ENCODE measurements at regions not wholly inside any gene's neighbourhood (a gene's known extent, or its start where the extent isn't known, plus 50 kb on each side); places are given as distances from the start of the nearest gene placed in this dataset.

GRCh38 chr1:29460694-29461093 is 224.4 kb downstream of the PTPRU start:
- intact Hi-C loops (cut with micrococcal nuclease): no loop called here
- H3K27me3 Mint-ChIP-seq: peaks cover 4% of the 10 kb centered on the region
- H3K9me3 Mint-ChIP-seq: peaks cover 14% of the 10 kb centered on the region
- no peak overlapping the region for H3K27ac Mint-ChIP-seq
- H3K36me3 Mint-ChIP-seq (ENCODE audit: low read depth): no peaks in the 10 kb centered on the region
- H3K4me3 Mint-ChIP-seq: no peak overlapping the region
- H3K4me1 Mint-ChIP-seq (ENCODE audit: low read depth): no peaks in the 10 kb centered on the region

DNA sequence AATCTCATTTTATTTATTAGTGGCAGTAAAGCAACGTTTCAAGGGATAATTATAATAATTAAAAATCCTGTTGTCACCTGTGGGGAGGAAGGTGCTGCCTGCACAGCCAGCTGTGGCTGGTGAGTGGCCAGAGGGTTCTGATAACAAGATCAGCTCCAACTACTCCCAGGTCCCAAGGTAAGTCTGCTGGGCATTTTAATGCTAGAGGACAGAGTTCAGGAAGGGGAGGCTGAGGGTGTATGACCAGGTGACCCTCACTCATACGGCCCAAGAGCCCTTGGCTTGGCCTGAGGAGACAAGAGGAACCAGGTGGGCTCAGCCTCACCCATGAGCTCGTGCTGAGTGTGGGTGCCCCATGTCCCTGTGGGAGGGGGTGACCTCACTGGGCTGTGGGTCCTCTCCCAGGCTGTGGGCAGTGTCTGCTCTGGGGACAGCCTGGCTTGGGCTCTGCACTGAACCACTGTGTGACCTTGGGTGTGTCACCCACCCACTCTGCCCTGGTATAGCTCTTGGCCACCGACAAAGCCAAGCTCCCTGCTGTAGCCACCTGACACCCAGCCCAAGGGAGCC is 223.8 kb downstream of the PTPRU start:
- peaks cover 10% of the 10 kb centered on the region for H3K9me3 Mint-ChIP-seq
- H3K4me3 Mint-ChIP-seq: no peak overlapping the region
- H3K27ac Mint-ChIP-seq: no peak overlapping the region
- H3K27me3 Mint-ChIP-seq: peaks cover 4% of the 10 kb centered on the region
- H3K4me1 Mint-ChIP-seq (ENCODE audit: low read depth): no peaks in the 10 kb centered on the region
- no peaks in the 10 kb centered on the region for H3K36me3 Mint-ChIP-seq (ENCODE audit: low read depth)
- intact Hi-C loops (cut with micrococcal nuclease): no loop called here

DNA sequence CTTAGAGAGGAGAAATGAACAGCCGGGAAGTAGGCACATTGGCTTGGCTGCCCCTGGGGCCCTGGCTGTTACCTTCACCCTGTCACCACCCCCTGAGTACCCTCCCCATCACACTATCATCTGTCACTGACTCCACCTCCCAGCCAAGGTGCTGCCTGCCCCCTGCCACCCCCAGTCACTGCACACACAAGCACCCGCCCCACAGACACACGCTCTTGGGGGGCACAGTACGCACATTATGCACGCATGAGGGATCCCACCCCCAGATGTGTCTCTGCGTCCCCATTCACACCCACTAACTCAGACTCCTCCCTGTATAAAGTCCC is 223.3 kb downstream of the PTPRU start:
- H3K27me3 Mint-ChIP-seq: peaks cover 4% of the 10 kb centered on the region
- no peaks in the 10 kb centered on the region for H3K4me1 Mint-ChIP-seq (ENCODE audit: low read depth)
- H3K27ac Mint-ChIP-seq: no peak overlapping the region
- H3K36me3 Mint-ChIP-seq (ENCODE audit: low read depth): no peaks in the 10 kb centered on the region
- H3K9me3 Mint-ChIP-seq: peaks cover 5% of the 10 kb centered on the region
- intact Hi-C loops (cut with micrococcal nuclease): no loop called here
- no peak overlapping the region for H3K4me3 Mint-ChIP-seq

DNA sequence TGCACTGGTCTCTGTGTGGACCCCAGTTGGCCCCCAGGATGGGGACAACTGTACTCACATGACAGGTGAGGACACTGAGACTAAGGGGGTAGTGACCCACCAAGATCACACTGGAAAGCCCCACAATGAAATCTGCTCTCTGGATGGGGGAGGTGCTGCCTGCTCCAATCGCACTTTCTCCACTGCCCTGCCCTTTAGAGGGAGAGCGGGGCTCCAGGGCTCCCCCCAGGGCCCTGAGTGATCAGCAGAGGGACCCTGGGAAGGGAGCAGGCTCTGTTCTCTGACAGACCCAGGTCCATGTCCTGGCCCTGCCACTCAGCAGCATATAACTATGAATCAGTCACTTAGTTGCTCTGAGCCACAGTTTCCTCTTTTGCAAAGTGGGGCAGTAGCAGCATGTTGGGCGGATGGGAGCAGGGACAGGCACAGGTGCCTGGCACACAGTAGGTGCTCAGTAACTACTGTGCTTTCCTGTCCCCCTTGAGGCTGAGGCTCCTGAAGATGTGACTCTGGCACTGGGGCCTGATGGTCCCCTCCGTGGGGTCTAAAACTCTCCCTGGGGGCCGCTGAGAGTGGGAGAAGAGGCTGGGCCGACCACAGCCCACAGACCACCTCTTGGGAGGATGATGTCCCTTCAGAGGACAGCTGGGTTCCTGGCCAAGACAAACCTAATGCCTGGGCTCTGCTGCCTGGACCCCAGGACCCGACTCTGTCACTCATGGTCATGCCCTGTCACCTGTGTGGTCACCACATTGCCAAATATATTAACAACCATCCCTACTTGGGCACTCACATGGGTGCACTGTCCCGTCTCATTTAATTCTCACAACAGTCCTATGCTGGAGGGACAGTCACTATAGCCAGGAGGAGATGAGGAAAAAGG is 222.7 kb downstream of the PTPRU start:
- intact Hi-C loops (cut with micrococcal nuclease): no loop called here
- H3K4me3 Mint-ChIP-seq: no peak overlapping the region
- no peaks in the 10 kb centered on the region for H3K36me3 Mint-ChIP-seq (ENCODE audit: low read depth)
- H3K4me1 Mint-ChIP-seq (ENCODE audit: low read depth): no peaks in the 10 kb centered on the region
- peaks cover 5% of the 10 kb centered on the region for H3K9me3 Mint-ChIP-seq
- H3K27ac Mint-ChIP-seq: no peak overlapping the region
- peaks cover 4% of the 10 kb centered on the region for H3K27me3 Mint-ChIP-seq

GRCh38 chr1:29457496-29458368 is 221.4 kb downstream of the PTPRU start:
- no peaks in the 10 kb centered on the region for H3K4me1 Mint-ChIP-seq (ENCODE audit: low read depth)
- H3K36me3 Mint-ChIP-seq (ENCODE audit: low read depth): no peaks in the 10 kb centered on the region
- no peak overlapping the region for H3K4me3 Mint-ChIP-seq
- no peak overlapping the region for H3K27ac Mint-ChIP-seq
- intact Hi-C loops (cut with micrococcal nuclease): no loop called here
- H3K27me3 Mint-ChIP-seq: peaks cover 3% of the 10 kb centered on the region
- peaks cover 5% of the 10 kb centered on the region for H3K9me3 Mint-ChIP-seq

DNA sequence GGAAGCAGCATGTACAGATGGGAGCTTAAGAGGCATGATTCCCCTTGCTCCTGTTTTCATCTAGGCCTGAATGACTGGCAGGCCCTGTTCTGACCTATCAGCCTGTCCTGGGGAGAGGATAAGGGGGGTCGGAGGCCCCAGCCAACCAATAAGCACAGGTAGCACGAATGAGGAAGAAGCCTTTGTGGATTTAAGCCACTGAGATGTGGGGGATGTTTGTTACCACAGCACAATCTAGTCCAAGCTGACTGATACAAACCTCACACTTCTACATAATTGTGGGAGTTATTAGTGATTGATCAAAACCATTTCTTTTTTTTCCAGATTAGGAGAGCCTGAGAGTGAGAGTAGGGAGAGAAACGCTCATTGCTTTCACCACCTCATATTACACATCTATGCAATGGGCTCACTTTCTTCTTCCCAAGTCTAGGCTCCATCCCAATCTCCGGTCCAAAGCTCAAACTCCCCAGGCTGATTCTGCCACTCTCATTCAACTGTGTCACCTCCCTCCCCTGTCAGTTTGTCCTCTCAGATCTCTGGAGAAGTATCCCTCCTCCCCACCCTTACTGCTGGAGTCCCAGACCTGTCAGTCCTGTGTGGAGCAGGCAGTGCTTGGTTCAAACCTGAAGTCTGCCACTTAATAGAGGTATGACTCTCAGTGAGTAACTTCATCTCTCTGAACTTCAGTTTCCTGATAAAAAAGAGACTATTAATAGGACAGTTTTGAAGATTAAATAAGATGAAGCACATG is 220.5 kb downstream of the PTPRU start:
- Mint-ChIP-seq H3K27me3 (peaks cover 3% of the 10 kb centered on the region), H3K9me3 (peaks cover 5% of the 10 kb centered on the region), H3K4me1 (ENCODE audit: low read depth) (no peaks in the 10 kb centered on the region), H3K27ac (no peak overlapping the region), H3K4me3 (no peak overlapping the region), H3K36me3 (ENCODE audit: low read depth) (no peaks in the 10 kb centered on the region)
- intact Hi-C loops (cut with micrococcal nuclease): no loop called here

DNA sequence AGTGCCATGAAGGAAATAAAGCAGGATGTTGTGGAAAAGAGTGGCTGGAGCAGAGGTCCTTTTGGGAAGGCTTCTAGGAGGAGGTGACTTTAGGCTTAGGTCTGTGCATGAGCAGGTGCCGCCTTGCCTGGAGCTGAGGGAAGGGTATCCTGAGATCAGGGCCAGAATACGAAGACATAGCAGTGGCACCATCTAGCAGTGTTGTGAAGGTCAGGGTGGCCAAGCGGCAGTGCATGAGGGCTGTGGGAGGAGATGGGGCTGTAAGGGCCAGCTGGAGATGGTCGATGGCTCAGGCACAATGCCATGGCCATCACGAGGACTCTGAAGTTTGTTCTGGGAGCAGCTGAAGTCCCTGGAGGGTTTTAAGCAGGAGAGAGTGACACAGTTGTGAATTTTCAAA is 219.5 kb downstream of the PTPRU start:
- Mint-ChIP-seq H3K4me1 (ENCODE audit: low read depth) (no peaks in the 10 kb centered on the region), H3K4me3 (no peak overlapping the region), H3K27ac (no peak overlapping the region), H3K36me3 (ENCODE audit: low read depth) (no peaks in the 10 kb centered on the region), H3K9me3 (peaks cover 5% of the 10 kb centered on the region), H3K27me3 (peaks cover 3% of the 10 kb centered on the region)
- intact Hi-C loops (cut with micrococcal nuclease): no loop called here

- intact Hi-C loops (cut with micrococcal nuclease): no loop called here
- Mint-ChIP-seq H3K27ac (no peak overlapping the region), H3K4me3 (no peak overlapping the region), H3K36me3 (ENCODE audit: low read depth) (no peaks in the 10 kb centered on the region), H3K9me3 (peaks cover 5% of the 10 kb centered on the region), H3K4me1 (ENCODE audit: low read depth) (no peaks in the 10 kb centered on the region), H3K27me3 (peaks cover 3% of the 10 kb centered on the region)
Measured at GRCh38 chr1:29454616-29455380, 218.5 kb downstream of the PTPRU start.

DNA sequence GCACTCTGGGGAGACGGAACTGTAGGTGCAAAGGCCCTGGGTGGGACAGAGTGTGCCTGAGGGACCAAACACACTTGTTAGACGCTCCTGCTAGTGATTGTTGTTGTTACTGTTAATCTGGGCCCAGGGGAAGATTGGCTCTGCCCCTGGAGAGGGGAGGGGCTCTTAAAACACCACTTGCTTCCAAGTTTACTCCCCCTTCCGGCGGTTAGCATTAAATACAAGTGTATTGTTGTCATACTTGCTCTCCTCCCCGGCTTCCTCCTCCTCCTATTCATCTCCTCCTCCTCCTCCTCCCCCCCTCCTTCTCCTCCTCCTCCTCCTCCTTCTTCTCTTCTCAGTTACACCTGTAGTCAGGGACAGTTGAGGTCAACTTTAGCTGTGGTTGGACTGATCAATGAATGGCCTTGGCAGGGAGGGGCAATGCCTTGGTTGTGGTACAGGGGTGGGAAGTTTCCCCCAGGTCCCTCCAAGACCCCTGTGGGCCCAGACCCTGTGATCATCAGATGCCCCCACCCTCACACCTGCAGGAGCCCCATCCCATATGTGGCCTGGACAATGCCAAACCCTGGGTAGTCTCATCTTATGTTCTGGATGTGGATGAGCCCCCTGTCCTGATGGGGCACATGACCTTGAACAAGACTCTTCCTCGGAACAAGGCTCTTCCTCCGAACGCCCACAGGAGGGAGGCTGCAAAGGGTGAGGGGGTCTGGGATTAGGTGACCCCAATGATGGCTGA is 217.3 kb downstream of the PTPRU start:
- H3K36me3 Mint-ChIP-seq (ENCODE audit: low read depth): no peaks in the 10 kb centered on the region
- intact Hi-C loops (cut with micrococcal nuclease): no loop called here
- peaks cover 5% of the 10 kb centered on the region for H3K9me3 Mint-ChIP-seq

GRCh38 chr1:29452463-29453230 is 216.3 kb downstream of the PTPRU start:
- Mint-ChIP-seq H3K36me3 (ENCODE audit: low read depth) (no peaks in the 10 kb centered on the region), H3K27me3 (peaks cover 3% of the 10 kb centered on the region), H3K9me3 (peaks cover 5% of the 10 kb centered on the region), H3K27ac (no peak overlapping the region), H3K4me1 (ENCODE audit: low read depth) (no peaks in the 10 kb centered on the region), H3K4me3 (no peak overlapping the region)
- intact Hi-C loops (cut with micrococcal nuclease): no loop called here

More for the DNA sequence above, 217.3 kb downstream of the PTPRU start:
- Mint-ChIP-seq H3K4me1 (ENCODE audit: low read depth) (no peaks in the 10 kb centered on the region), H3K27me3 (peaks cover 3% of the 10 kb centered on the region), H3K4me3 (no peak overlapping the region), H3K27ac (no peak overlapping the region)

- H3K9me3 Mint-ChIP-seq: no peaks in the 10 kb centered on the region
- intact Hi-C loops (cut with micrococcal nuclease): no loop called here
- no peaks in the 10 kb centered on the region for H3K27me3 Mint-ChIP-seq
Measured at GRCh38 chr1:29451368-29451892, 215.1 kb downstream of the PTPRU start.

DNA sequence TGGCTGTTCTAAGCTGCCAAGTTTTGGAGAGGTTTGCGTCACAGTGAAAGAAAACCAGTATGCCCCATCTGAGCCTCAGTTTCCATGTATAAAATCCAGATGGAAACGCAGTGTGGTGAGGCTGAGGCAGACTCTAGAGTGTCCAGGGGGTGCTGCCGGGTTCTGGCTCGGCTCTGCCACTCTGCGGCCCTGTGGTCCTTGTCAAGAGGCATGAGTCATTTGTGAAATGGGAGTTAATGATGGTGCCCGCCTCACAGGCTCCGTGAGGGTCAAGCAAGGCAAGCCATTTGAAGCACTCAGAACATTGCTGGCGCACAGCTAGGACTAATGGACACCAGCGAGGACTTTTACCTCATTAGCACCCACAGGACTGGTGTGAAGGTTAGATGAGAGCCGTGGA is 214.3 kb downstream of the PTPRU start:
- no peaks in the 10 kb centered on the region for H3K36me3 Mint-ChIP-seq (ENCODE audit: low read depth)
- no peaks in the 10 kb centered on the region for H3K4me1 Mint-ChIP-seq (ENCODE audit: low read depth)
- intact Hi-C loops (cut with micrococcal nuclease): no loop called here
- H3K4me3 Mint-ChIP-seq: no peak overlapping the region
- no peaks in the 10 kb centered on the region for H3K27me3 Mint-ChIP-seq
- H3K27ac Mint-ChIP-seq: no peak overlapping the region
- H3K9me3 Mint-ChIP-seq: no peaks in the 10 kb centered on the region

More at GRCh38 chr1:29451368-29451892, 215.1 kb downstream of the PTPRU start:
- H3K36me3 Mint-ChIP-seq (ENCODE audit: low read depth): no peaks in the 10 kb centered on the region
- no peak overlapping the region for H3K4me3 Mint-ChIP-seq
- no peak overlapping the region for H3K27ac Mint-ChIP-seq
- H3K4me1 Mint-ChIP-seq (ENCODE audit: low read depth): no peaks in the 10 kb centered on the region

Data from dendritic cell treated with granulocyte-macrophage colony-stimulating factor and Interleukin-4, amounts not matched to agents 40 ng/mL and 50 ng/mL, for 4 days (primary cell).